Kidney (tissue), 13 donors: ENCODE measurements at regions not wholly inside any gene's neighbourhood (a gene's known extent, or its start where the extent isn't known, plus 50 kb on each side); places are given as distances from the start of the nearest gene placed in this dataset.
"Not testable (repeated sequence)": the region's sequence is repeated elsewhere in the genome, so short reads cannot be mapped to it uniquely, and the experiment has no call there.

ENCODE experiments used
- DNase-seq, 5 donors: peaks; one replicate each; pipeline ENCODE4 v3.0.0-alpha.2; 2013 to 2020
- FAIRE-seq: peaks from 2 replicates; lab custom pipeline; 2012; peaks lifted over from hg19 to GRCh38; lab: Jason Lieb, UNC
- H3K27ac ChIP-seq, 2 donors: one replicate each; pipeline ENCODE4 v1.7.0; 2013; ENCODE audit warnings: low read depth in 2 of 2, low read length in 2 of 2, inconsistent platforms in 1 of 2
- H3K27me3 ChIP-seq: one replicate; pipeline ENCODE4 v1.7.1; 2013; ENCODE audit warnings: low read length, inconsistent platforms; ENCODE audit not compliant: control insufficient read depth, insufficient read depth
- H3K36me3 ChIP-seq, 3 donors: one replicate each; pipeline versions ENCODE4 v1.7.0 to v1.7.1; 2013; ENCODE audit warnings: low read length in 3 of 3, control low read depth in 1 of 3, inconsistent platforms in 1 of 3; ENCODE audit not compliant: insufficient read depth in 3 of 3, control insufficient read depth in 2 of 3
- H3K4me1 ChIP-seq, 3 donors: one replicate each; pipeline versions ENCODE4 v1.7.0 to v1.7.1; 2013; ENCODE audit warnings: low read length in 3 of 3, inconsistent platforms in 1 of 3, low read depth in 1 of 3; ENCODE audit not compliant: control insufficient read depth in 2 of 3, insufficient read depth in 2 of 3
- H3K4me3 ChIP-seq, 3 donors: one replicate each; pipeline versions ENCODE4 v1.7.0 to v1.8.1; 2013; ENCODE audit warnings: low read length in 3 of 3, control low read depth in 1 of 3, inconsistent platforms in 1 of 3
- H3K9ac ChIP-seq, 3 donors: one replicate each; pipeline versions ENCODE4 v1.7.0 to v1.7.1; 2013; ENCODE audit warnings: low read length in 3 of 3, control low read depth in 1 of 3, inconsistent platforms in 1 of 3
- H3K9me3 ChIP-seq, 3 donors: one replicate each; pipeline versions ENCODE4 v1.7.0 to v1.7.1; 2013; ENCODE audit warnings: low read length in 3 of 3, control low read depth in 1 of 3, inconsistent platforms in 1 of 3; ENCODE audit not compliant: control insufficient read depth in 2 of 3, insufficient read depth in 1 of 3
- CTCF ChIP-seq: IDR thresholded peaks from 3 replicates; pipeline ENCODE4 v1.5.1; 2012; ENCODE audit warnings: mild to moderate bottlenecking, moderate library complexity, borderline replicate concordance; ENCODE audit not compliant: insufficient read depth; ENCODE audit errors: extremely low read depth
- intact Hi-C: fragments of 100-400 bp; cut with DNase I; formaldehyde crosslinking; loops from one replicate; pipeline ENCODE4 v1.11.1; 2022
- donor health status: control.
- donor health status: control.
- donor health status: control.
- donor health status: control.
- donor health status: control.
- donor health status: DM: yes; HTN: yes; CAD: no.
- donor health status: Normal renal cell carcinoma (clear cell type).

DNA sequence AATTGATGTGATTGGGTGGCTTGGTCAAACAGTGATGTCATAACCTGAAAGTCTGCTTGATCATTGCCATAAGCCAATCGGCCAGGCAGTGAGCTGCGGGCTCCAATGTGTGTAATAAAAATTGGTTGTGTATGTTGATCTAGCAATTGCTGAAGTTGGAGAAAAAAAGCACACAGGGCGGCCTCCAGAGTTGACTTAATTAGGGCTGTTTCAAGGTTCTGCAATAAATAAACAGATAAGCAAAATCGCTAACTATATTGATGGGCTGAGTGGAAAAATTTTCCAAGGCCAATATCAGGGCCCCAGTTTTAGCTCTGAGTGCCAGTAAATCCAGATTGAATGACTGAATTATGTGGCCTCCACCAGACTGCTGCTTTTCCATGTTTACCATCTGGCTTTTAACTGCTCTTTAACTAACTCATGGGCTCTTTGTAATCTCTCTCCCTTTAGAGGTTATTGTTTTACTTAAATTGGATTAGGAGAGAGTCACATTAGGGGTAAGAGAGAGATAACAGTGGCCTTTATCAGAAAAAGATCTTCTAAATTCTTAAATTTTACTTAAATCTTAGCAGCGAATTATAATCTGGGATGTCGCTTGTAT, 160.6 kb upstream of the WDFY3 start:
- Histone ChIP-seq H3K27me3 (no peaks in the 10 kb centered on the region), H3K4me1 (no peaks in the 10 kb centered on the region), H3K36me3 (no peaks in the 10 kb centered on the region), H3K4me3 (no peak overlapping the region), H3K9ac (no peak overlapping the region), H3K27ac (no peak overlapping the region), H3K9me3 (no peaks in the 10 kb centered on the region)
- intact Hi-C loops, result no loop called here
- DNase-seq, result peak in 1 of 5 donors; percentile 4
- no peak for FAIRE-seq
- no peak for TF ChIP-seq CTCF

DNA sequence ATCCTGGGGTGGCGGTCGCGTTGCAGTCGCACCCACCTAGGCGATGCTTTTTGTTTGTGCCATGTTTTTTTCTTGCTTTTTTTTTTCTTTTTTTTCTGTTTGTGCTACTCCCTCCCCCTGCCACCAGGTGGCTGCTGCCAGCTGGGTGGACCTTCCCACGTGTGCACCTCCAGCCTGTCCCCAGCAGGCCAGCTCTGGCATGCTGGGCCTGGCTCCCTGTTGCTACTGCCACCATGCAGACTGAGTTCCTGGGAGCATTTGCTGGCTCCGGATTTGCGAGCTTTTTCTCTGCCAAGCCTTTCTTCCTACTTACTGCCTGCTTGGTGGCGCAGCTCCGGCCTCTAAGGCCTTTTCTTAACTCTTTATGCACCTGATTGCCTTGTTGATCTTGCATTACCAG, 161.2 kb upstream of the WDFY3 start:
- H3K36me3 ChIP-seq, result no peaks in the 10 kb centered on the region
- H3K27ac ChIP-seq, result no peak overlapping the region
- H3K9me3 ChIP-seq, result no peaks in the 10 kb centered on the region
- FAIRE-seq, result no peak
- no peak overlapping the region for H3K9ac ChIP-seq
- peak in 4 of 5 donors; percentile 25 to 51 (median 40) for DNase-seq
- no peaks in the 10 kb centered on the region for H3K4me1 ChIP-seq
- peak; percentile 25 for TF ChIP-seq CTCF
- intact Hi-C loops, result no loop called here
- no peak overlapping the region for H3K4me3 ChIP-seq
- H3K27me3 ChIP-seq, result no peaks in the 10 kb centered on the region

DNA sequence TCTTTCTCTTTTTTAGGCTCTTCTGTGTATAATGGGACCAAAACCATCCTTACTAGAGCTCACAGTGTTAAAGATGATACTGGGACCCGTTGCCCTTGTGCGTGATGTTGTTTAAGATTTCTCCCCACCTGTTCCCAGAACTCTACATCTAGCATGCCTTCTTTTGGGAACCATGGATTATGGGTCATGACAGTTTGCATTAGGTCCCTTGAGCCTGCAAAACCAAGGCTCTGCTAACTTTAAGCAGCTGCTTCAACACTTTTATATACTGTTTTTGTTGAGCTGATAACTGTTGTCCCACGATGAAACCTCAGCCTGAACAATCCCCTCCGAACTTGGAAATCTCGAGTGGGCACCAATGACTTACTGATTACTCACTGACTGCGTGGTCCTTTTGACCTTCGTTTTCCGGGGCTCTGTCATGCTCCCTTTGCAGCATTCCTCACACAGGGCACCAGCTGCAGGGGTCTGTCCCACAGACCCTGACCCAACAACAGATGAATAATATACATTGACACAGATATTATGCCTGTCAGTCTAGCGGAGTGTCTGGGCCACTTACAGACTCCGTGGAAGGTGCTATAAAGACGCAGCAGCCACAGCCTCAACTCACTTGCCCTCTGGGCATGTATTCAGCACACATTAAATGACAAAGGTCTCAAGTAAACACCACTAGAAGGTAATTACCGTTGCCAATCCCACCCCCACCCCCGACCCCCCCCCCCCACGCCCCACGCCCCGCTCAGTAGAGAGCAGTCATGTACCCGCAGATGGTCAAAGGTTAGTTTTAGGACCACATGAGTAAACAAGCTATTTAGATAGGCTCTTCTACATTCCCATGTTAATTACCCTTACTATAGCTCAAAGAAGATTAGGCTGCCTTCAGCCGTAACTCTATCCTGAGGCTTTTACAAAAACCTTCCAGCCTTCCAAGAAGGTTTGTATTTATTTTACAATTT, 162.0 kb upstream of the WDFY3 start:
- no peak overlapping the region for H3K27ac ChIP-seq
- DNase-seq, result peak in 1 of 5 donors; percentile 11

DNA sequence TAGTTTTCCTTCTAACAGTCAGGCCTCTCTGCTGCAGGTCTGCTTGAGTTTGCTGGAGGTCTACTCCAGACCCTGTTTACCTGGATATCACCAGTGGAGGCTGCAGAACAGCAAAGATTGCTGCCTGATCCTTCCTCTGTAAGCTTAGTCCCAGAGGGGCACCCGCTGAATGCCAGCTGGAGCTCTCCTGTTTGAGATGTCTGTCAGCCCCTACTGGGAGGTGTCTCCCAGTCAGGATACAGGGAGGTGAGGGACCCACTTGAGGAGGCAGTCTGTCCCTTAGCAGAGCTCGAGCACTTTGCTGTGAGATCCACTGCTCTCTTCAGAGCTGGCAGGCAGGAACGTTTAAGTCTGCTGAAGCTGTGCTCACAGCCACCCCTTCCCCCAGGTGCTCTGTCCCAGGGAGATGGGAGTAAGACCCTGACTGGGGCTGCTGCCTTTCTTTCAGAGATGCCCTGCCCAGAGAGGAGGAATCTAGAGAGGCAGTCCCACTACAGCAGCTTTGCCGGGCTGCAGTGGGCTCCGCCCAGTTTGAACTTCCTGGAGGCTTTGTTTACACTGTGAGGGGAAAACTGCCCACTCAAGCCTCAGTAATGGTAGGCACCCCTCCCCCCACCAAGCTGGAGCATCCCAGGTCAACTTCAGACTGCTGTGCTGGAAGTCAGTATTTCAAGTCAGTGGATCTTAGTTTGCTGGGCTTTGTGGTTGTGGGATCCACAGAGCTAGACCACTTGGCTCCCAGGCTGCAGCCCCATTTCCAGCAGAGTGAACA, 163.1 kb upstream of the WDFY3 start:
- peak in 1 of 5 donors; percentile 10 for DNase-seq

More for the DNA sequence above, 162.0 kb upstream of the WDFY3 start:
- TF ChIP-seq CTCF, result no peak
- no peak for FAIRE-seq
- Histone ChIP-seq H3K4me1 (no peaks in the 10 kb centered on the region), H3K4me3 (no peak overlapping the region), H3K27me3 (no peaks in the 10 kb centered on the region), H3K9ac (no peak overlapping the region), H3K36me3 (no peaks in the 10 kb centered on the region), H3K9me3 (no peaks in the 10 kb centered on the region)
- intact Hi-C loops, result no loop called here

More for the DNA sequence above, 163.1 kb upstream of the WDFY3 start:
- FAIRE-seq, intact Hi-C loops, H3K4me1 ChIP-seq, H3K36me3 ChIP-seq, H3K27ac ChIP-seq, H3K9ac ChIP-seq, H3K9me3 ChIP-seq, H3K27me3 ChIP-seq, H3K4me3 ChIP-seq: not testable (repeated sequence)
